NCI-H1694 treated with DMSO at 0.1 percent for 48 hours (cell line): ENCODE measurements at regions not wholly inside any gene's neighbourhood (a gene's known extent, or its start where the extent isn't known, plus 50 kb on each side); places are given as distances from the start of the nearest gene placed in this dataset.

Experiments
- DNase-seq: peaks from one replicate; lab custom pipeline; 2025; lab: John Stamatoyannopoulos, UW

DNA sequence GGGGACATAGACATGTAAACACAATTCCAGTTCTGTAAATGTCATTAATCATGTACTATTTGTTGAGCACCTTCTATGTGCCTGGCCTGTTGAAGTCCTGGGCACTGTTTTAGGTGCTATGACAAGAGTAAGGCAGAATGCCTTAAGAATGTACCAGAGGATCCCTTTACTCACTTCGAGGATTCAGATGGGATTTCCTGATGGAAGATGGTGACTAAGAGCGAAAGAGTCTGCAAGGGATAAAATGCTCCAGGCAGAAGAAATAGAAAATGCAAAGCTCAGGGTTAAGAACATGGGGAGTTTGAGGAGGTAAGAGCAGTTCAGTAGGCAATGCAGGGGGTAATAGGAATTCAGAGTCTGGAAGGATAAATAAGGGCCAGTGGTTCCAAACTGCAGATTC is 671.3 kb upstream of the TBX3 start:
- no peak for DNase-seq

DNA sequence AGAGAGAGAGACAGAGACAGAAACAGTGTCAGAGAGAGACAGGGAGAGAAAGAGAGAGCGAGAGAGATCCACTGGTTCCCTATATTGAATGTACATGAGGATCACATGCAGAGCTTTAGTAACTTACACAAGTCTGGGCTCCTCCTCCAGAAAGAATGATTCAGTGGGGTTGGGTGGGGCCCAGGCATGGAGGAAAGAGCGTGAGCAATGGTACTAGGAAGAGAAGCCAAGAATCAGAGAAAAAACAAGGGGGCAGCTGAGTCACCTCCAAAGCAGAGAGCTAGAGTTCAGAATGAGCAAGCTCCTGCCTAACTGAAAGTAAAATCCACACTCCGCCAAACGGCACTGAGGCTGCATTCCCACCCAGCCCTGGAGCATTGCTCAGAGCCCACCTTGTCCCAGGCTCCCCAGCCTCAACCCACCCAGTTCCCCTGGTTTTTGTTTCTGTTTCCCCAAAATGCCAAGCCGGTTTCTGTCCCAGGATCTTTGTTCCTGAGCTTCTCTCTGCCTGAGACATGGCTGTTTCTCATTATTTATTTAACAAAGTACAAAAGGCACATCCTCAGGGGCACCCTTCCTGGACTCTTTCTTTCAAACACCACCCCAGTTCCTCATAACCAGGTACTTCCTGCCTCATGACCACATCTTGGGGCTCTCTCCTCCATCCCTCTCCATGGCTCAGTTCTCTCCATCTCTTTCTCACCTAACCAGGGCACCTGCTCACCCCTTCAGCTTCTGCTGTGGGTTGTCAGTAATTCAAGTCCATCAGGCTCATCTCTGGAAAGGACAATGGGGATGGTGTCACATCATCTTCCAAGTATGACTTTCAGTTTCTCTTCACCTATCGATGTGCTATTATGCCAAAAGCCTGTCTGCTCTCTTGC is 670.3 kb upstream of the TBX3 start:
- no peak for DNase-seq

DNA sequence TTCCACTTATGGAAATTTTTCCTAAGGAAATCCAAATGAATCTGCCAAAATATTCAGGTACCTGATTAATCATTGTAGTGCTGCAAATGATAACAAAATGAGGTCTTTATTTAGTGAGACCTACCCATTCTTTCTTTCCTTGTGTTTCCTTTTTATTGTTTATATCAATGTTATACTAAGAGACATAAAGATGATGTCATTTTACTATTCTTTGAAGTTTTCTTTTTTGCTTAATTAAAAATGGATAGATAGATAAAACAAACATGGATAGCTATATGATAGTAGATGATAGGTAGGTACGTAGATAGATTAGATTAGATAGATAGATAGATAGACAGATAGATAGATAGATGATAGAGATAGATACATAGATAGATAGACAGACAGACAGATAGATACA is 669.5 kb upstream of the TBX3 start:
- no peak for DNase-seq

DNA sequence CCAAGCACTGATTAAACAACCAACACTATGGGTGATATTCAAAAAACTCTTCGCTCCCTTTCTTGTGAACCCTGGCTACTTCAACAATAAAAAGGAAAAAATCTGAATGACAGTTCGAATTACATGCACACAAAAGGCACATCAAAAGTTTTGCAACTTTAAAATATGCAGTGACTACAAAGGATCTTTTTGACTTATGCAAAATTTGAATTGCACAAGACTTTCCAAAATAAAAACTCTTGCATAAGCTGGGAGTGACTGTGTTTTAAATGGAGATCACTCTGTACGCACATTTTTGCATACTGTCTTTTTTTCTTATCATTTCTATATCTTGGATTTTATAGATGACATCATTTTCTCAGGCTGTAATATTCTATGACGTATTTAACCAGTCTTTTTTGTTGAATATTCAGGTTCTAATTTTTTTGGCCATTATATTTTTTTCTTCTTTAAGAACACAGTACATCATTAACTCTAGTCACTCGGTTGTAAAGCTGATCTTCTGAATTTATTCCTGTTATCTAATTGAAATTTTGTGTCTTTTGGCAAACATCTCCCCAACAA is 667.6 kb upstream of the TBX3 start:
- no peak for DNase-seq

DNA sequence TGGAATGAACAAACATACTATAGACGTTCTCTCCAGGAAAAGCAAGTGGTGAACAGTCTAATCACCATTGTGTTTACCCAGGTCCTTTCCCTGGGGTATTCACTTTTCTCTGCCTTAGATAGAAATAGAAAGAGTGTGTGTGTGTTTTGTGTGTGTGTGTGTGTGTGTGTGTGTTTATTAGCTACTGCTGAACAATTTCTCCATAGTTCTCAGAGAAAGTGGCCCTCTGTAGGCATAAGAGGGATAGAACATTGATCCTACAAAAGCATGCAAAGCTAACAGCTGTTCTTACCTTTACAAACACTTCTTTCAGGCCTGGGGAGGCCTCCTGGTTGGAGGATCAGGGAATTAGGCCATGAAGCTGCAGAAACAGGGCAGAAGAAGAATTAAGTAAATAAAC is 665.7 kb upstream of the TBX3 start:
- no peak for DNase-seq

DNA sequence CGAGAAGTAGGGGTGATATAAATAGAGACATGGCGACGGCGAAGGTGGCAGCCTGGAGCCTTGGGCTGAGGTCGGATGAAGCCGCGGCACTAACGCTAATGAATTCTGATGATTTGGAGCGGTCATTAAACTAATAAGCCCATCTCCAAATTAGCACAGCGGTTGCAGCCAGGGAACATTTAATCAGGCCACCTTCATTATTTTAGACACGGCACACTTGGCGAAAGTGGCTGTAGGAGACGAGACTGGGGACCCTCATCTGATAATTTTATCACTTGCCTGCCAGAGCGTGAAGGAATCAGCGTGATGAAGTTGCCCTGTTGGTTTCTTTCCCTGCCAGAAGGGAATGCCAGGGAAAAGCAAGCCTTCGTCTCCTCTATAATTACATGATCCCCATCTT is 664.3 kb upstream of the TBX3 start:
- no peak for DNase-seq

DNA sequence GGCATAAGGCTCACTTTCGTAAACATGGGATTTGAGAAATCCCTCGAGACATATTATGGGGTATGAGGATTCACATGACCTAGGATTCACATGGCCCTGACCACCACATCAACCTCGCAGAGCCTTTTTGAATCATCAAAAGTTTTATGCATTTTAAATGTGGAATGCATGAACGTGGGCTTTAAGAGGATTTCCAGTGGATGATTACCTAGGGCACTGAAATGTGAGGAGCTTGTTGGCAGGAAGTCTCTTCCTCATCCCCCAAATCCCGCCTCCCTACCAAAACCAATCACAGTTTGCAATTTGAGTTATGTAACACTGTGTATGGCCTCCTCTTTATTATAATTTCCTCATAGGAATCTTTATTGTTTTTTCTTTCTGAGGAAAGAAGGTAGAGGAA is 659.6 kb upstream of the TBX3 start:
- DNase-seq: no peak

DNA sequence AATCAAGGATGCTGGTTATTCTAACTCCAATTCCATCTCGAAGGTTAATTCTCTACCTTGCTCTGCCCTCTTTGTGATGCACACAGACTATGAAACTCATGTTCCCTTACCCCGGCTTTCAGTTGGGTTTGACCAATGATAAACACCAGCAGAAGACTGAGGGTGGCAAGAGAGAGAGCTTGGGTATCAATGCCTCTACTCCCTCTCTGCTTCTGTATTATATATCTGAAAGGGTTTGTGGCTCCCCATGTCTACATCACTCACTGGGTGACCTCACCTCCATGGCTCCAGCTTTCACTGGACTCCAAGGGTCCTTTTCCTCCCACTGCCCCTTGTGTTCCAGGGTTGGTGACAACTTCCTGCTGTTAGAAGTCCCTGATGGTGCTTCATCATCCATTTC is 659.0 kb upstream of the TBX3 start:
- DNase-seq: no peak

DNA sequence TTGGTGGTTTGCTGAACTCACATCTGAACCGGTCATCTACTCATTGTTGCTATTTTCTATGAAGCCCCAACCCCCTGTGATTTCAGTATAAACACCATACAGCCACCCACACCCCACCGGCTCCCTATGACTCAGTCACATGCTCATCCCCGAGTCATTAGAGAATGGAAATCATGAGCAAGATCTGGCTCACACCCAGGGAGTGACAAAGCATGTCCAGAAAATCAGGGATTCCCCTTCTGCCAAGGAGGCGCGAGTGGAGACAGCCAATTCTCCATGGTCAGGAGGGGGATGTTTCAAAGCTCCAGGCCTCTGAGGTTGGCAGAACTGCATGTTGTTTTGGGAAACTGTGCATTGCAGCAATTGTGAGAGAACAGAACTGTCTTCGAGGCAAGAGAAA is 657.5 kb upstream of the TBX3 start:
- DNase-seq: no peak

DNA sequence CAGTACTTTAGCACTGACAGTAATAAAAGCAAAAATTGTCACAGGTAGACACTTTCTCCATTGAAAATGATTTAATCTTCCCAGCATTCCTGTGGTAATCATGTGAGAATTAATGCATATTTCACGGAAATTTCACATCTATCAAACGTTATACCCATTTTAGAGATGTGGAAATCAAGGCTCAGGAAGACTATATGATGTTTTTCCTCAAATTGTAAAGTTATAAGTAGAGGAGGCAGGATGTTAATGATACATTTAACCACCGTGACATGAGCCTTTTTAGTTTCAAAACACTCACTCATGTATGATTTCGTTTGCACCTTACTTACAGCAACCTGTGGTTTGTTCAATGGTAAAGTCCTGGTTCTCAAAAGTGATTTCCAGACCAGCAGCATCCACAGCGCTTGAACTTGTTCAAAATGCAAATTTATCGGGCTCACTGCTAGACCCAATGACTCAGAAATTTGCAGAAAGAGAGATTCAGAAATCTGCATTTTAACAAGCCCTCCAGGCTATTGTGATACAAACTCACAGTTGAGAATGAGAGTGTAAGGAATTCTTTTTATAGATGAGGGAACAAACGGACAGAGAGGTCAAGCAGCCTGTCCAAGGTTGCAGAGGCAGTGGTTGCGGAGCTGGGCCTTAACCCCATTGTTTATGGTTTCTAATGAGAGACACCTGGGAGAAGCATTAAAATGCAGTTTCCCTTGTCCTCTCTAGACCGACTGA is 654.8 kb upstream of the TBX3 start:
- no peak for DNase-seq

DNA sequence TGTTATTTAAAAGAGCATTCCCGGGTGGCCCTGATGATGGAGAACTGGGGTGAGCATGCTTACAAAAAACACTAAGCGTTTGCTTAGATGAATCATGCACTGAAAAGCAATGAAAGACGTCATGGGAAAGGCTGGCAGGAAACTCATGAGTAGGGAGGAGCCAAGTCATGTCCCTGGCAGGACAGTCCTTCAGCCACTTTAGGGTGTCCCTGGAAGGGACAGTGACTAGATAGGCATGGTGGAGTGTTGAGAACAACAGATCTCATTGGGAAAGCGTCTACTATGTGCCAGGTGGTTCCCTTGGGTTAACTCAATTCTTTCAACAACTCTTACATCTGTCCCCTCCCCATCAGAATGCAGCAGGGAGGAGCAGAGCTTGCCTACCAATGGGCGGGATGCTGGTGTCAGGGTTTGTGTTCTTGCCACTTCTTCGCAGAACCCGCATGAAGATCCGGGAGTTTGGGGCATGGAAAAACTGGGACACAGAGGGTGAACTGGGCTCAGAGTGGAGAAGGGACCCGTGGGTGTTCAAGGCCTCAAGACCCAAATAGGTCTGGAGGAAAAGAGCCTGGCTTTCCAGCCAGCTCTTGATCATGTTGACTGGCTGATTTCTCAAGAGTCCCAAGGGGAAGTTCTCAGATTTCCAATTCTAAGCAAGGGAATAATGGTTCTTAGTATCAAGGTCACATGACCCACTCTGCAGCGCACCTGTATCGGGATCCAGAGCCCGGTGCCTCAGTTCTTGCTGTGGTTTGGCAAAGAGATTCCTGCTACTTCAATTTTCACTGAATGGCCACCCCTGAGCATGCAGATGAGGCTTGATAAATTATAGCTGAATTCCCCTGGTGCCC is 653.9 kb upstream of the TBX3 start:
- DNase-seq: no peak

DNA sequence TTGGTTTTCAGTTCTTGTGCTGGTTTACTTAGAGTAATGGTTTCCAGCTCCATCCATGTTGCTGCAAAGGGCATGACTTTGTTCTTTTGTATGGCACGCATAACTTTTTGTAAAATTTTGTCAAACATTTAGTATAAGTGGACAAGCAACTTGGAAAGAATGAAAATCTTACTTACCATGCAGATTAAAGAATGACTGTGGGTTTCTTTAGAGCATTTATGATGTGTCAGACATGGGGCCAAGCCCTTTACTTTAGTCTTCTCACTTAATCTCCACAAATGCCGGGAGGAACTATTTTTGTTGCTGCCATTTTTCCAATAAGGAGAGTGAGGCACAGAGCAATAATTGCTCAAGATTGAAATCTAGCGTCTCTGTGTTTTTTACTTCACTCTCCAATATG is 652.5 kb upstream of the TBX3 start:
- DNase-seq: no peak

DNA sequence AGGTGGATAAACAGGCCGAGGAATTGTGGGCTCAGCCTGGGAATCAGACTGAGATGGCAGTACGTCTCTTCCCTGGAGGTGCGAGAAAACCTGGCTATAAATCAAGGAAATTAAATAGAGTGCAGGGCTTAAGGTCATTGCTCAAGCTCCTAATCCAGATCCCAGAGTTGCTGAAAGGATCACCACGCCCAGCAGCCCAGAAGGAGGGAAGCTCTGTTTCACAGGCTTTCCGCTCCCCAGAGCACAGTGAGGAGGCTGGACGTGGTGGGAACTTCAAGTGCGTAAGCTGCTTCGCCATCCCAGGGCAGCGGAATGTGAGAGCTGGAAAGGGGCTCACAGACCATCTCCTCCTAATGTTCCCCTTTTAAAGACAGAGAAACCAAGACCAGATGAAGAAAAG is 651.6 kb upstream of the TBX3 start:
- DNase-seq: no peak

DNA sequence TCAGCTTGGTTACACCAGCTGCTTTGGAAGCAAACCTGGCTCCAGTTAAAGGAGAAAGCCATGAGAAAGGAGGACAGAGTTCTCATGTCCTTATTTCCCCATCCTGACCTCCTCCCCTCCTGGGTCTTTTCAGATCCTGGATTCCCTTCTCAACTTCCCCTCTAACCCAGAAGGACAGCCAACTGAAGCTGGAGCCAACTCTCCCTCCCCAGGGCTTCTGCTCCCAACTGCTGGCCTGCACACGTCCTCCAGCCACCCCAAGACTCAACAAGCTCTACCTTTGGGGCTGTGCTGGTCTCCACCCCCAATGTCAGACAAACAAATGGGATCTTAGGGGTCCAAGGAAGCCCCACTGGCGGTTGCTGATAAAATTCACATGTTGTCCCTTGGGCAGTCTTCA is 651.1 kb upstream of the TBX3 start:
- DNase-seq: no peak

DNA sequence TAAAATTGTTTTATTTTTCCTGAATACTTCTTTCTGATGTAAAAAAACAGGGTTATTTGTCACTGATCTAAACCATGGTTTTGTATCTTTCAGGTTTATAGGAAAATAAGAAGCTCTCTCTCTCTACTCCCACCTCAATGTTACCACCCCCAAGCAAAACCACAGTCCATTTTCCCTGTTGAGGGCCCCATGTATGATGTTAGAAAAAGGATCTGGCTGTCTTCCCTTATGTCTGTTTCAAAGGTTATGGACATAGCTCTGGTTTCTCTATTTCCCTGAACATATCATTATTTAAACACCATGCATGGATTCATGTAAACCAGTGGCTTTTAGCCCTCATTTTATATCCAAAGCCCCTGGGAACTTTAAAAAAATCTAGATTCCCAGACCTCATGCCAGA is 649.0 kb upstream of the TBX3 start:
- no peak for DNase-seq

DNA sequence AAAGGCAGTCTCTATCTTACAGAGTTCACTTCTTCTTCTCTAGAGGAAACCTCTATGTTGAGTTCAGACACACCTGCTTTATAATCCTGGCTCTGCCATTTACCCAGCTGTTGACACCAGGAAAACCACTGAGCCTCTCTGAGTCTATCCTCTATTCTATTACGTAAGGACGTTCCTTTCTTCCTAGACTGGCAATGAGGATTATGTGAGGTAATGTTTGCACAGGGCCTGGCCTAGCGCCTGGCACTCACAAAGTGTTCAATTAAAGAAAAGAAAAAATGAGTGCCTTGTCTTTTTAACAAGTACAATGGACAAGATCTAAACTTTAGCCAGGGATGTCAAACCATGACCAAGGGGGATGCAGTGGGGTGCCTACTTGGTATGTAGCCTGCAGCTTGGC is 641.9 kb upstream of the TBX3 start:
- no peak for DNase-seq

DNA sequence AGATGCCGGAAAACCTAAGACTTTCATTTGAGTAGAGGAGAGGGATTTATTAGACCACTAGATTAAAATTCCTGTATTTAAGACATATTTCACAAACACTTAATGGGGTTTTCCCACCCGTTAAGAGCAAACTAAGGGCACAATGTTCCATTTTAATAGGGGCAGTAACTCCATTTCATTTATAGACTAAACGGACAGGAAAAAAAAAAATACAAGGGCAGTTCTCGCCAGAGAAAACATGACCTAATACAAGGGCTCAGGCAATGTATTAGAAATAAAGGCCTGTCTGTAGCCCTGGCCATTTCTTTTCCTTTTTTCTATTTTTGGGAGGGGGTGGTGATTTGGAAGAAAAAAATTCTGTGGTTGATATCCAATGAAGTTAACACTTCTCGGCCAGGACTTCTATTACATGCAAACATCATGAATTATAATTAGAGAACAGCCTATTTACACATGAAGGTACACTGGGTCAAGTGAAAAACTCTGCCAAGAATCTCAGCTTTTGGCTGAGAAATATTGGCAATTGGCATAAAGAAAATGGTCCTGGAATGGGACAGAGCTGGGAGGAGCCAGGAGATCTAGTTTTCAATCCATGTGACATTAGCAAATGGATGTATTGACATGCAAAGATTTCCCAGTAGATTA is 641.1 kb upstream of the TBX3 start:
- no peak for DNase-seq

DNA sequence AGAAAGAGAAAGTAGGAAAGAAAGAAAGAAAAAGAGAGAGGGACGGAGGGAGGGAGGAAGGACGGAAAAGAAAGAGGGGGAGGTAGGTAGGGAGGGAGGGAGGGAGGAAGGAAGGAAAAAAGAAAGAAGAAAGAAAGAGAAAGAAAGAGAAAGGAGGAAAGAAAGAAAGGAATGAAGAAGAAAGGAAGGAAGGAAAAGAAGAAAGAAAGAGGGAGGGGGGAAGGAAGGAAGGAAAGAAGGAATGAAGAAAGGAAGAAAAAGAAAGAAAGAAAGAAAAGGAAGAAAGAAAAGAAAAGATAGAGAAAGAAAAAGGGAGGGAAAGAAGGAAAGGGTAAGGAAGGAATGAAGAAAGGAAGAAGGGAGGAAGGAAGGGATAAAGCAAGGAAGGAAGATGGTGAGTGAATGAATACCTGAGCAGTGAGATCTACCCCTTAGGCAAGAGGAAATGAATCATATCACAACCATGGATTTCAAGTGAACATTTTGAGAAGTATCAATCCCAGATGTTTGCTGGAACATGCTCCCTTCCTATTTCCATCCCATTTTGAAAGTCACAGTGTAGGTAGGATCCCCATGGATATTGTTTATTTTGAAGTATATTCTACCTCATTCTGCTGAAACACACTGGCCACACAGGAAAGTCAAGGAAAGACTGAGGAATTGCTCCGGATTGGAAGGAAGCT is 639.4 kb upstream of the TBX3 start:
- DNase-seq: no peak

DNA sequence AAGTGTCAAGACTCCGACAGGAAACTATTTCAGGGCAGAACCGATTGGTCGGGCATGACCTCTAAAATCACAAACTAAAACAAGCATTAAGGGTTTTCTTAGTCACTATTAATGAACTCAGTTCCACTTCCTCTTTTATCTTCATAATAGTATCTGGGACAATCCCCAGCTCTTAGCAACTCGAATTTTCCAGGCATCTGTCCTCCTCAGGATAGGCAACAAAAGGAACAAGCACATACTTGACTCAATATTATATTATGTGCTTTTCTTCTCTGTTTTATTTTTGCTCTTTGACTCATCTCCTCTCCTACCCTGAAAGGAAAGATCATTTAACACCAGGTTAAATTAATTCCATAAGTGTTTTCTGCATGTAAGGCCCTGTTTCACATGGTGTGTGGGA is 638.3 kb upstream of the TBX3 start:
- DNase-seq: no peak

DNA sequence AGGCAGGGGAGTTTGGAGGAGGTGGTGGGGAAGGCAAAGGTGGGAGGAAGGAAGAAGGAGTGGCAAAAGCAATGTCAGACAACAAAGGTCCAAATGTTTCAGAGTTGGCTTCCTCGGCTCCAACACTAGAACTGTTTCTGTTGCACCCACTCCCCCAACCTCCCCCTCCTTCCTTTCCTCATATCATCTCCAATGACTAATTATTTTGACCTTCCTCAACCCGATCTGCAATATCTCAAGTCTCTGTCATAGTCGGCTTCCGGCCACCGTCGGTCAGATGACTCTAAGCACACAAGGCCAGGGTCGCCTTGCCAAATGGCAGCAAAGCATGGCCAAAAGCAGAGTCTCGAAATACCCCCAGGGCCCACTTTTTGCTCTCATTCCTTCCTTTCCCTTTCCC is 637.0 kb upstream of the TBX3 start:
- no peak for DNase-seq

DNA sequence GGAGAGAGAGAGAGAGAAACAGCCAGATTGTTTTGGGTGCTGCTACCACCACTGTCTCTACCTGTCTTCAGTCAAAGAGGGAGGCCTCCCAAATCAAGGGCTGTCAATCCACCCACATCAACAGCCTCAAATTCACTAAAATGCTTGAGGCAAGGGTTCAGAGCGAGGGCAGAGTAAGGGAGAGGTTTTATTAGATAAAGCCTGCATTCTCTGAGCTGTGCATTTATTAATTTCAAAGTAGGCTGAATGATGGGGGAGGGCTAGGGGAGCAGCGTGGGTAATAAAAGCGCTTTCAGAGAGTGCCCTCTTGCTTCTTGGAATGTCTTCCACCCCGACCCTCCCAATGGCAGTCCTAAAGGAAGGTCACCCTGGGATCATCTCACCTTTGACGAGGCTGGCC is 636.5 kb upstream of the TBX3 start:
- no peak for DNase-seq
